Endothelial cell of umbilical vein (primary cell): ENCODE measurements at regions not wholly inside any gene's neighbourhood (a gene's known extent, or its start where the extent isn't known, plus 50 kb on each side); places are given as distances from the start of the nearest gene placed in this dataset.

Experiments used
- BruUV-seq: library from RNA; stranded (reverse); fragments of 400-500 nt; replicated peaks from 2 replicates; lab custom pipeline; 2021; lab: Mats Ljungman, UMichigan
- CTCF ChIA-PET: fragments of 300-600, 350-600 bp; sonication (Branson Sonifier 250); formaldehyde crosslinking; loops from one replicate; lab custom pipeline; 2021; ENCODE audit warnings: antibody characterized with exemption, inconsistent platforms; lab: Charles Lee
- POLR2A ChIA-PET: fragments of 300-600, 350-600 bp; sonication (Branson Sonifier 250); formaldehyde crosslinking; loops from one replicate; lab custom pipeline; 2021; ENCODE audit warnings: antibody characterized with exemption, inconsistent platforms; lab: Charles Lee
- DNase-seq: peaks from one replicate; pipeline ENCODE4 v3.0.0-alpha.2; 2011; ENCODE audit warnings: low read depth, low spot score
- FAIRE-seq: peaks from 2 replicates; lab custom pipeline; 2011; peaks lifted over from hg19 to GRCh38; lab: Jason Lieb, UNC
- H2AFZ ChIP-seq: 2 replicates; pipeline ENCODE4 v1.6.0; 2012; ENCODE audit warnings: low read depth, low read length, control low read depth, inconsistent platforms
- H3K27ac ChIP-seq: 2 replicates; pipeline ENCODE4 v1.5.1; 2011; ENCODE audit warnings: low read depth, mild to moderate bottlenecking, control low read depth, low read length, moderate library complexity; ENCODE audit not compliant: insufficient read depth
- H3K27me3 ChIP-seq, 2 experiments: 2 replicates each; pipeline versions ENCODE4 v1.6.0 to v1.6.1; 2011; ENCODE audit warnings: low read length in 2 of 2, mixed read lengths in 1 of 2; ENCODE audit not compliant: control insufficient read depth in 2 of 2, insufficient read depth in 2 of 2
- H3K36me3 ChIP-seq, 2 experiments: 2 replicates in 1 of 2; 3 replicates in 1 of 2; pipeline ENCODE4 v1.5.1; 2011; ENCODE audit warnings: low read length in 2 of 2, mild to moderate bottlenecking in 1 of 2, moderate library complexity in 1 of 2; ENCODE audit not compliant: control insufficient read depth in 2 of 2, insufficient read depth in 2 of 2; ENCODE audit errors: extremely low read depth in 1 of 2
- H3K4me1 ChIP-seq: 3 replicates; pipeline ENCODE4 v1.5.1; 2011; ENCODE audit warnings: mild to moderate bottlenecking, low read length; ENCODE audit not compliant: control insufficient read depth, insufficient read depth; ENCODE audit errors: extremely low read depth
- H3K4me2 ChIP-seq: 2 replicates; pipeline ENCODE4 v1.6.1; 2011; ENCODE audit warnings: low read length, control low read depth, mixed read lengths; ENCODE audit not compliant: insufficient read depth
- H3K4me3 ChIP-seq, 3 experiments: fragments of 200-600 bp in 1 of 3; sonication (generic), shearing (Covaris generic) in 1 of 3; replicated peaks in 1 of 3; 2 replicates each; pipeline ENCODE4 v1.5.1; 2011 to 2016; ENCODE audit warnings: control low read depth in 3 of 3, low read length in 3 of 3, mild to moderate bottlenecking in 2 of 3, inconsistent platforms in 1 of 3, low read depth in 1 of 3, moderate library complexity in 1 of 3; ENCODE audit not compliant: insufficient read depth in 1 of 3
- H3K79me2 ChIP-seq: 2 replicates; pipeline ENCODE4 v1.6.0; 2012; ENCODE audit warnings: low read length, inconsistent platforms; ENCODE audit not compliant: control insufficient read depth, insufficient read depth
- H3K9ac ChIP-seq: replicated peaks from 2 replicates; pipeline ENCODE3; 2011; ENCODE audit warnings: low read length, control low read depth; ENCODE audit not compliant: insufficient read depth; ENCODE audit errors: extremely low read depth
- H3K9me1 ChIP-seq: replicated peaks from 3 replicates; pipeline ENCODE4 v1.6.0; 2011; ENCODE audit warnings: mild to moderate bottlenecking, low read length; ENCODE audit not compliant: control insufficient read depth, insufficient read depth; ENCODE audit errors: extremely low read depth
- H3K9me3 ChIP-seq: replicated peaks from 2 replicates; pipeline ENCODE4 v1.5.1; 2012; ENCODE audit warnings: low read length, inconsistent platforms; ENCODE audit not compliant: control insufficient read depth, insufficient read depth
- H4K20me1 ChIP-seq: replicated peaks from 2 replicates; pipeline ENCODE3; 2011; ENCODE audit warnings: mild to moderate bottlenecking, low read length; ENCODE audit not compliant: control insufficient read depth, insufficient read depth; ENCODE audit errors: extremely low read depth
- FOS ChIP-seq: IDR thresholded peaks from 2 replicates; pipeline ENCODE4 v1.6.1; 2011; ENCODE audit warnings: mild to moderate bottlenecking, low read length, moderate library complexity, borderline replicate concordance; ENCODE audit not compliant: insufficient read depth
- JUN ChIP-seq: IDR thresholded peaks from 2 replicates; pipeline ENCODE4 v1.6.1; 2011; ENCODE audit warnings: borderline replicate concordance, low read depth; ENCODE audit not compliant: insufficient read length, insufficient read depth
- POLR2A ChIP-seq: IDR thresholded peaks from 2 replicates; pipeline ENCODE4 v1.6.1; 2012; ENCODE audit warnings: low read depth, mild to moderate bottlenecking, control low read depth, low read length
- POLR2AphosphoS5 ChIP-seq: IDR thresholded peaks from 2 replicates; pipeline ENCODE4 v1.6.1; 2012; ENCODE audit warnings: low read depth, mild to moderate bottlenecking, control low read depth, low read length, moderate library complexity; ENCODE audit not compliant: insufficient read depth
- dilution Hi-C: fragments of 300-500 bp; cut with MboI; formaldehyde crosslinking; loops from one replicate; pipeline ENCODE4 v1.15.0; 2019; ENCODE audit warnings: low sequenced_read_pairs; ENCODE audit not compliant: extremely low pct_ligation_motif_present
- intact Hi-C: fragments of 100-400 bp; cut with micrococcal nuclease; formaldehyde crosslinking; loops from one replicate; pipeline ENCODE4 v1.10.0; 2022
- TF ChIP-seq, protein P1 (sequence below), 2 donors: IDR thresholded peaks; 1 replicate in 1 of 2; 2 replicates in 1 of 2; pipeline ENCODE4 v1.5.1; 2011; ENCODE audit warnings: low read length in 2 of 2, mild to moderate bottlenecking in 2 of 2, moderate library complexity in 2 of 2, control low read depth in 1 of 2, inconsistent platforms in 1 of 2, low read depth in 1 of 2; ENCODE audit not compliant: insufficient read depth in 1 of 2; ENCODE audit errors: extremely low read depth in 1 of 2
- TF ChIP-seq, protein P2 (sequence below): IDR thresholded peaks from 2 replicates; pipeline ENCODE4 v1.6.1; 2011; ENCODE audit not compliant: insufficient read depth, insufficient read length

DNA sequence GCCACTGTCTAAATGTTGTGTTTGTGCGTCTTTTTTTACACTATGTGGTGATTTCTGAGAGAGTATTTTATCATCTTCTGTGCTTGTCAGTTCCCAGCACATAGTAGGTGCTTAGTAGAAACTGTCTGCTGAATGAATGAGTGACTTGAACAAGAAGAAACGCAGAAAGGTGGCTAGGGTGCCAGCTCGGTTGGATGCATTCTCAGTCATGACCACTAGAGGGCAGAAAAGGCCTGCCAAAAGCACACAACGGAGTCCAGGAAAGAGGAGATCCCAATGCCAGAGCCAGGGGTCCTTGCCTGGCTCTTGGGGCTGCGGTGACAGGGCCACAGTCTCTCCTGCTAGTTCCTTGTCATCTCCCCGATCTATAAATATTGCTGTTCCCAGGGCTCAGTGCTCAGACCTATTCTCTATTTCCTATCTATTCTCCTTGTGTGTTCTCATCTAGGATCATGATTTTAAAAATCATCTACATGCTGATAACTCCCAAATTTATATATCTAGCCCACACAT, 57.3 kb upstream of the CCL1 start:
- TF ChIP-seq POLR2A = no peak
- TF ChIP-seq, protein P1, sequence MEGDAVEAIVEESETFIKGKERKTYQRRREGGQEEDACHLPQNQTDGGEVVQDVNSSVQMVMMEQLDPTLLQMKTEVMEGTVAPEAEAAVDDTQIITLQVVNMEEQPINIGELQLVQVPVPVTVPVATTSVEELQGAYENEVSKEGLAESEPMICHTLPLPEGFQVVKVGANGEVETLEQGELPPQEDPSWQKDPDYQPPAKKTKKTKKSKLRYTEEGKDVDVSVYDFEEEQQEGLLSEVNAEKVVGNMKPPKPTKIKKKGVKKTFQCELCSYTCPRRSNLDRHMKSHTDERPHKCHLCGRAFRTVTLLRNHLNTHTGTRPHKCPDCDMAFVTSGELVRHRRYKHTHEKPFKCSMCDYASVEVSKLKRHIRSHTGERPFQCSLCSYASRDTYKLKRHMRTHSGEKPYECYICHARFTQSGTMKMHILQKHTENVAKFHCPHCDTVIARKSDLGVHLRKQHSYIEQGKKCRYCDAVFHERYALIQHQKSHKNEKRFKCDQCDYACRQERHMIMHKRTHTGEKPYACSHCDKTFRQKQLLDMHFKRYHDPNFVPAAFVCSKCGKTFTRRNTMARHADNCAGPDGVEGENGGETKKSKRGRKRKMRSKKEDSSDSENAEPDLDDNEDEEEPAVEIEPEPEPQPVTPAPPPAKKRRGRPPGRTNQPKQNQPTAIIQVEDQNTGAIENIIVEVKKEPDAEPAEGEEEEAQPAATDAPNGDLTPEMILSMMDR (IDR thresholded peaks at IDR 0.05; ENCODE audit: extremely low read depth in 1 of 2, insufficient read depth in 1 of 2, low read depth in 1 of 2, low read length in 2 of 2) = peak; percentile 88 to 93
- BruUV-seq = no TSS peak

DNA sequence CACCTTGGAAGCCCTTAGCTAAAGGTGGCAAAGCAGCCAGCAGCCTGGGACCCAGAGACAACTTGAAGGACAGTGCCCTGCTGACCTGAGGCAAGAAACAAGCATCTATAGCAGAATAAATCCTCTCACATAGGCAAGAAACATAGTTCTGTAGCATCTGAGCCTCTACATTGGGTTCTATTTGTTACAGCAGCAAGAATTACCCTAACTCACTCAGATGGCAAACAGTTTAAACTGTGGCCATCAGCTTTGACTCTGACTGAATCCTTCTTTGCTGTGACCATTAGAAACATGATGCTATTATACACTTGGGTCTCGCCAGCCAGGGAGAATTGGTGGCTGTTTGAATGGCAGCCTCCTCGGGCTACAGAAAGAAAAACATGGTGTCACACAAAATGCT, 53.1 kb upstream of the CCL1 start:
- Histone ChIP-seq H3K4me2 (no peak overlapping the region), H3K9me3 (no peaks in the 10 kb centered on the region), H2AFZ (no peak overlapping the region), H3K27ac (no peak overlapping the region), H3K36me3 (no peaks in the 10 kb centered on the region), H3K27me3 (peaks cover 0 to 3% of the 10 kb centered on the region in 2 experiments), H4K20me1 (no peaks in the 10 kb centered on the region), H3K9ac (no peak overlapping the region), H3K4me3 (no peak overlapping the region), H3K79me2 (no peaks in the 10 kb centered on the region), H3K9me1 (no peaks in the 10 kb centered on the region), H3K4me1 (peaks cover 14% of the 10 kb centered on the region)
- POLR2A ChIA-PET = no interaction called here
- TF ChIP-seq, protein P2, sequence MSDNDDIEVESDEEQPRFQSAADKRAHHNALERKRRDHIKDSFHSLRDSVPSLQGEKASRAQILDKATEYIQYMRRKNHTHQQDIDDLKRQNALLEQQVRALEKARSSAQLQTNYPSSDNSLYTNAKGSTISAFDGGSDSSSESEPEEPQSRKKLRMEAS = no peak
- TF ChIP-seq, protein P1 (IDR thresholded peaks at IDR 0.05; ENCODE audit: extremely low read depth in 1 of 2, insufficient read depth in 1 of 2, low read depth in 1 of 2, low read length in 2 of 2) = no peak
- TF ChIP-seq POLR2AphosphoS5 = no peak
- no peak for TF ChIP-seq FOS
- TF ChIP-seq JUN = no peak
- DNase-seq = no peak
- BruUV-seq = no TSS peak
- CTCF ChIA-PET = interaction anchor here (5.2 kb wide), 1 partner anchor 223 kb away, joined by 38 read pairs; no protein-coding TSS in a partner anchor
- dilution Hi-C loops (no loop called here), intact Hi-C loops (loop anchor here (10.0 kb wide), 1 partner anchor 1129 kb away; no protein-coding TSS in a partner anchor)
- FAIRE-seq = no peak

More for the DNA sequence above, 57.3 kb upstream of the CCL1 start:
- FAIRE-seq (peak; percentile 95), DNase-seq (peak; percentile 78)
- Histone ChIP-seq H4K20me1 (no peaks in the 10 kb centered on the region), H3K9me3 (no peaks in the 10 kb centered on the region), H3K9me1 (no peaks in the 10 kb centered on the region), H3K36me3 (no peaks in the 10 kb centered on the region), H3K4me2 (no peak overlapping the region), H3K9ac (no peak overlapping the region), H3K79me2 (no peaks in the 10 kb centered on the region), H3K27ac (no peak overlapping the region), H3K4me3 (no peak overlapping the region), H3K27me3 (peaks cover 25 to 26% of the 10 kb centered on the region in 2 experiments), H3K4me1 (no peaks in the 10 kb centered on the region), H2AFZ (no peak overlapping the region)
- ChIA-PET POLR2A (no interaction called here), CTCF (interaction anchor here (0.6 to 5.2 kb wide), 35 partner anchors 8 to 1119 kb away, joined by 3 to 44 read pairs (median 4); partner anchors contain the start of gene RAD51D)
- intact Hi-C loops (loop anchor here (1.0 kb wide), 5 partner anchors 99 to 699 kb away; partner anchors contain the start of gene RAD51D), dilution Hi-C loops (no loop called here)
